ENCODE measurements at regions not wholly inside any gene's neighbourhood (a gene's known extent, or its start where the extent isn't known, plus 50 kb on each side); places are given as distances from the start of the nearest gene placed in this dataset.

GRCh38 chr5:121691478-121691877 lies 160.2 kb upstream of the FTMT start:
- TF ChIP-seq CTCF (IDR thresholded peaks at IDR 0.05 in 2 of 3, conservative IDR thresholded peaks at IDR 0.05 in 1 of 3; ENCODE audit: borderline replicate concordance in 1 of 3, insufficient read depth in 1 of 3, low read depth in 2 of 3, low read length in 2 of 3) (no peak), POLR2A (IDR thresholded peaks at IDR 0.05; ENCODE audit: borderline replicate concordance, extremely low read depth, insufficient read depth, insufficient read length) (no peak), ZFX (IDR thresholded peaks at IDR 0.05) (no peak), ZNF274 (IDR thresholded peaks at IDR 0.05; ENCODE audit: low read depth, low read length) (no peak), EZH2phosphoT487 (IDR thresholded peaks at IDR 0.05; ENCODE audit: borderline replicate concordance) (no peak), ATF3 (IDR thresholded peaks at IDR 0.05) (no peak), POLR2AphosphoS5 (IDR thresholded peaks at IDR 0.05; ENCODE audit: low read depth, low read length) (no peak)

Data from HCT116 (cell line).